Adrenal gland (tissue), 9 donors: ENCODE measurements at regions not wholly inside any gene's neighbourhood (a gene's known extent, or its start where the extent isn't known, plus 50 kb on each side); places are given as distances from the start of the nearest gene placed in this dataset.

ENCODE experiments used
- DNase-seq, 7 donors: peaks; one replicate each; pipeline ENCODE4 v3.0.0-alpha.2; 2019 to 2020
- H3K27ac ChIP-seq, 5 donors: fragments of 200-600 bp; sonication (generic) in 4 of 5; 1 replicate in 3 of 5; 2 replicates in 2 of 5; pipeline versions ENCODE4 v1.5.1 to v1.8.0; 2016 to 2020; ENCODE audit warnings: mild to moderate bottlenecking in 1 of 5
- H3K27me3 ChIP-seq: fragments of 200-600 bp; 2 replicates; pipeline ENCODE4 v1.8.0; 2021
- H3K36me3 ChIP-seq, 2 donors: fragments of 200-600 bp; replicated peaks in 1 of 2; 1 replicate in 1 of 2; 2 replicates in 1 of 2; pipeline versions ENCODE4 v1.5.1 to v1.8.0; 2018 to 2022
- H3K4me1 ChIP-seq, 2 donors: fragments of 200-600 bp; replicated peaks in 1 of 2; 1 replicate in 1 of 2; 2 replicates in 1 of 2; pipeline versions ENCODE4 v1.5.1 to v1.8.0; 2018 to 2021
- H3K4me3 ChIP-seq, 4 donors: fragments of 200-600 bp; sonication (generic) in 3 of 4; one replicate each; pipeline ENCODE4 v1.5.1; 2016 to 2018
- H3K9me3 ChIP-seq, 3 donors: fragments of 200-600 bp; sonication (generic) in 1 of 3; replicated peaks in 1 of 3; 1 replicate in 2 of 3; 2 replicates in 1 of 3; pipeline versions ENCODE4 v1.5.1 to v1.8.0; 2016 to 2021
- CTCF ChIP-seq, 6 experiments: fragments of 450-650 bp in 4 of 6; fragments of 200-600 bp in 2 of 6; sonication (generic) in 1 of 6; IDR thresholded peaks; 1 replicate in 5 of 6; 2 replicates in 1 of 6; pipeline versions ENCODE4 v1.5.1 to v1.8.0; 2016 to 2021; ENCODE audit warnings: antibody characterized with exemption in 6 of 6, mild to moderate bottlenecking in 2 of 6, moderate library complexity in 1 of 6
- POLR2A ChIP-seq, 2 donors: fragments of 450-650 bp; IDR thresholded peaks; one replicate each; pipeline ENCODE4 v1.6.1; 2017; ENCODE audit warnings: antibody characterized with exemption in 2 of 2, mild to moderate bottlenecking in 2 of 2, moderate library complexity in 1 of 2
- WGBS, 4 donors: extraction: QIAGEN DNeasy Blood & Tissue Kit in 2 of 4; methylation state at CpG; one replicate each; pipeline versions ENCODE4 v1.1.5 to v1.1.7; 2013 to 2017; 5-methylcytosine and 5-hydroxymethylcytosine counted together
- intact Hi-C, 2 donors: fragments of 100-400 bp; cut with DNase I; formaldehyde crosslinking; loops; one replicate each; pipeline versions ENCODE4 v1.14.1 to v1.15.0; 2022 to 2023
- donor health status: healthy with polysubstance abuse.
- donor health status: Bipolar disorder and iron deficiency.
- donor health status: DM: yes; HTN: yes; CAD: no.
- donor health status: DM: no; HTN: no; CAD: no.
- donor health status: DM: no; HTN: no; CAD: no.

- intact Hi-C loops: no loop called here
- Histone ChIP-seq H3K4me1 (no peaks in the 10 kb centered on the region), H3K36me3 (no peaks in the 10 kb centered on the region), H3K27me3 (no peaks in the 10 kb centered on the region), H3K9me3 (no peaks in the 10 kb centered on the region), H3K4me3 (no peak overlapping the region), H3K27ac (no peak overlapping the region)
- TF ChIP-seq POLR2A (IDR thresholded peaks at IDR 0.05) (no peak), CTCF (IDR thresholded peaks at IDR 0.05) (no peak)
- DNase-seq: no peak
- 27 to 56% (median 46%) methylated on average over 1 of the region's 1 CpG for WGBS, 4 donors
Observed at GRCh38 chr13:95352486-95352885, 51.2 kb upstream of the ABCC4 start.

GRCh38 chr13:95354156-95354555, 52.9 kb upstream of the ABCC4 start:
- 62 to 77% (median 72%) methylated on average over 2 of the region's 2 CpGs for WGBS, 4 donors
- Histone ChIP-seq H3K4me3 (no peak overlapping the region), H3K27me3 (no peaks in the 10 kb centered on the region), H3K4me1 (no peaks in the 10 kb centered on the region), H3K36me3 (no peaks in the 10 kb centered on the region), H3K27ac (no peak overlapping the region), H3K9me3 (no peaks in the 10 kb centered on the region)
- no peak for TF ChIP-seq POLR2A (IDR thresholded peaks at IDR 0.05)
- no peak for TF ChIP-seq CTCF (IDR thresholded peaks at IDR 0.05)
- intact Hi-C loops: no loop called here
- DNase-seq: no peak

GRCh38 chr13:95354680-95355487, 53.6 kb upstream of the ABCC4 start:
- Histone ChIP-seq H3K27me3 (no peaks in the 10 kb centered on the region), H3K4me3 (no peak overlapping the region), H3K4me1 (no peaks in the 10 kb centered on the region), H3K9me3 (no peaks in the 10 kb centered on the region), H3K27ac (no peak overlapping the region), H3K36me3 (no peaks in the 10 kb centered on the region)
- intact Hi-C loops: no loop called here
- TF ChIP-seq POLR2A (IDR thresholded peaks at IDR 0.05) (no peak), CTCF (IDR thresholded peaks at IDR 0.05) (no peak)
- no peak for DNase-seq
- 60 to 74% (median 71%) methylated on average over 4 of the region's 4 CpGs for WGBS, 4 donors

- Histone ChIP-seq H3K36me3 (no peaks in the 10 kb centered on the region), H3K27ac (no peak overlapping the region), H3K9me3 (no peaks in the 10 kb centered on the region), H3K4me3 (no peak overlapping the region), H3K4me1 (no peaks in the 10 kb centered on the region), H3K27me3 (no peaks in the 10 kb centered on the region)
- no peak for TF ChIP-seq CTCF (IDR thresholded peaks at IDR 0.05)
- TF ChIP-seq POLR2A (IDR thresholded peaks at IDR 0.05): no peak
- WGBS, 4 donors: 64 to 75% (median 69%) methylated on average over 6 of the region's 6 CpGs
- no peak for DNase-seq
- intact Hi-C loops: no loop called here
Observed at GRCh38 chr13:95355494-95355893, 54.2 kb upstream of the ABCC4 start.
